ENCODE measurements at regions not wholly inside any gene's neighbourhood (a gene's known extent, or its start where the extent isn't known, plus 50 kb on each side); places are given as distances from the start of the nearest gene placed in this dataset.

DNA sequence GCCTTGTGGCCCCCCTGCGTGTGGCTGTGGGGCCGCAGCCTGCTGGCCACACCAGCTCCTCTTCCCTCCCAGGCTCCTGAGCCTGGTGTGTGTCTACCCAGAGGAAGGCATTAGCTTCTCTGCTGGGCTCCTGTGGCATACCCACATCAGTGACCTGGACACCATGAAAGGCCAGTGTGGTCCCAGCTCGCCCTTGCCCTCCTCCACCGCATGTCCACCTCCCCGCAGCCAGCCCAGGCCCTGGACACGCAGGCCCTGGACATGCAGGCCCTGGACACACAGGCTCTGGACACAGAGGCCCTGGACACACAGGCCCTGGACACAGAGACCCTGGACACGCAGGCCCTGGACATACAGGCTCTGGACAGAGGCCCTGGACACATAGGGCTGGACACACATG is 153.4 kb upstream of the PPP1R26 start:
- no peak for DNase-seq

- DNase-seq, result no peak
These were observed 152.9 kb upstream of the PPP1R26 start for GRCh38 chr9:135326633-135327152.

DNA sequence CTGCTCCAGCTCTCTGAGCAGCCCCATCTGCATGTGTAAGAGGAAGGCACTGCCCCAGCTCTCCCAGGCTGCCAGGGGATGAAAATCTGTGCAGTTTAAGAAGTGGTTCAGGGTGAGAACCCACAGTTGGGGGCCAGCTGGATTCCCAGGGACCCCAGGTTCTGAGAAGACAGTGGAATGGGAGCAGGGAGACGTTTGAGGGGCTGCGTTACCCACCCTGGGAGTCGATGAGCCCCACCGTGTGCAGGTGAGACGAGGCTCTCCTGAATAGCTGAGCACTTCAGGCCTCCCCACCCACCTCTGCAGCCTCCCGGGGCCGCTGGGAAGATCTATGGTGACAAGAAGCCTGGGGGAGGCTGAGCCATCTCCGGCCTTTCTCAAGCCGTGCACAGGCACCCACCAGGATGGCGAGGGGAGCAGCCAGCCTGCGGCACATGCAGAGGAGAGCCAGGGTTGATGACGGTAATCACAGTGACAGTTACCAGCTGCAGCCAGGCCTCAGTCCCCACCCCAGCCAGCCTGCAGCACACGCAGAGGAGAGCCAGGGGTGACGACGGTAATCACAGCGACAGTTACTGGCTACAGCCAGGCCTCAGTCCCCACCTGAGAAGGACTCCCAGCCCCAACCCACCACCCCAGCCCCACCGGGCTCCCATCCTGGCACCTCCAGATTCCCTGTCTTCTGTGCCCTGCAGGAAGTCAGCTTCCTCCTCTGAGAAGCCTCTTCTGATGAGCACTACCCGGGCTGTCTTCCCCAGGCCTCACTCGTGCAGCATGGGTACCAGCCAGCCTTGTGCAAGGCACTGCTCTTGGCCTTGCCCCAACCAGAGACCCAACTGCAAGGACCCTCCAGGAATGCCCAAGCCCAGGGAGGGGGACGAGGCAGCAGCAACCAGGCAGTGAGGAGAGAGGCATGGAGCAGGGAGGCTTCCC is 150.8 kb upstream of the PPP1R26 start:
- DNase-seq, result no peak

DNA sequence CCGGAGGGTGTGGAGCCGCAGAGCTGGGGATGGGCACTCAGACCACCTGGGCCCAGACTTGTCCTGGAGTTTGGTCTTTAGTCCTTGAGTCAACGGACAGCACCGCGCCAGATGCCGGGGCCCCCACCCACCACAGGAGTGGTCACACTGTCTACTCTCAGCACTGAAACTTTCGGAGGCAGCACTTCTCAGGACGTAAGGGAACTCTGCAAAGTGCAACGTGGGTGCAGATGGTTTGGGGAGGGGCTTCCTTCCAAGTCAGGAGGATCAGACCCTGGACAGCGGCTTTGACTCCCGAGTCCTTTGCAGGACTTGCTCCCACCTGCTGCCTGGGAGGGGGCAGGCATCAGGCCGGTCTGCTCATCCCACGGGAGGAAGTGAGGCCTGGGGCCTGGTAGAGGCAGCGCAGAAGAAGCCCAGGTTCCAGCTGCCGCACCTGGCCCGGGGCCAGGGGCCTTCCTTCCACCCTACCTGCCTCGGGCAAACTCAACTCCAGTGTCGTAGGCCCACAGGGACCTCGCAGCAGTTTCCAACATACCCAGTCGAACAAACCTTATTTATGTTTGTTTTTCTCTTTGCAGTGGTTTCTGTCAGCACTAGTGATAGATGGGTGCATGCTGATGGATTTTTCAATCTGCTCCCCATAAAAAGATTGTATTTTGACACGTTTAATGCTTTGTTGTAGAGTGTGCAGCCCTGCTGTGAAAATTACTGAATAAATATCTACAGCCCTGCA is 149.8 kb upstream of the PPP1R26 start:
- DNase-seq, result no peak

DNA sequence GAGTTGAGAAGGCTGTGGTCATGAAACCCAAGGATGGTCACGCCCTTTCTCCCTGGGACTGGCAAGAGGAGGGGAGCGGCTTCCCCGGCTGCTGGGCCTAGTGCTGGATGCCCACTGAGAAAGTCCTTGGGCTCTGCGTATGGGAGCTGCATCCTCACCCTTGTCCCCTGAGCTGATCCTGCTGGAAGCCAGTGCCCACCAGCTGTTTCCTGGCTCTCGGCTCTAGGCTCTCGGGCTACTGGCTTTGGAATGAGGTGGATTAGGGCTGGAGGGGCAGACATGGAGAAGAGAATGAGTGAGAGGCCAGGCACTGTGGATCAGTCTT is 149.3 kb upstream of the PPP1R26 start:
- no peak for DNase-seq

- no peak for DNase-seq
These were observed 148.6 kb upstream of the PPP1R26 start for GRCh38 chr9:135330685-135331590.

DNA sequence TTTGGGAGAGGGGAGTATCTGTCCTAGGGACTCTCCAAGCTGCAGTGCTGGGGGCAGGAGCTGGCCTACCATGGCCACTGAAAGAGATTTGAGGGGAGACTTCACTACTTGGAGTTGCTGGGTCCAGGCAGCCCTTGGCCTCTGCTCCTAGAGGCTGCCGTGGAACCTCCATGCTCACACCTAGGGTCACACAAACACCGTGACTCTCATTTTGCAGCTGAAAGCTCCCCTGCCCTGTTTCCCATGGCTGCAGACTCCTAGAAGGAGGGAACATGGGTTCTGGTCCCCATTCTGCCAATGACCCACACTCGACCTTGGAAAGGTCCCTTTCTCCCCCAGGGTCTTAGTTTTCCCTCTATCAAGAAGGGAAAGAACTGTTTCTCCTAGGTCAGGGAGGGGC is 147.1 kb upstream of the PPP1R26 start:
- DNase-seq, result no peak

DNA sequence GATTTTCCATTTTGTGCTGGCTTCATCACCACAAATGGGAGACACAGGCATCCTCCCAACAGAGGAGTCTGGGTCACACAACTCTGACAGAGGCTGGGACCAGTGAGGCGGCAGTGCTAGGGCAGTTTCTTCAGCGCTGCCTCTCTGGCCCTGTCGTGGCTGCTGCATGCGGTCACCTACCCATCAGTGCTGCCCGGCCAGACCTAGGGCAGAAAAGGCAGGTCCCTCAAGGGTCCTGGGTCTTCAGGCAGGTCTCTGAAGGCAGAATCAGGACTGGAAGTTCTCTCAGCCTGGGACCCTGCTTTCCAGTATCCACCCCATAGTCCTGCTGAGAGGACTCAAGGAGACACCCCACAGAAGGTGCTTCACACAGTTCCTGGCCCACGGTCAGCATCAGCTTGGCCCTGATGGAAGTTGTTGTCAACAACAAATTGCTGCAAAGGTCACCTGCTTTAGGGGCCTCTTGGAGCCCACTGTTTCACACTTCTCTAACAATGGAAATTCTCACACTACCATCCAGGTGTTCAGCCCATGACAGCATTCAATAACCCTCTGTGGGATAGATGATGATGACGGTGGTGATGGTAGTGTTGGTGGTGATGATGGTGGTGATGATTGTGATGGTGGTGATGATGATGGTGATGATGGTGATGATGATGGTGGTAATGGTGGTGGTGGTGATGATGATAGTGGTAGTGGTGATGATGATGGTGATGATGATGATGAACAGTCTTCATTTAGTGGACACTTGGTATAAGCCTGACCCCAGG is 146.4 kb upstream of the PPP1R26 start:
- DNase-seq, result no peak

DNA sequence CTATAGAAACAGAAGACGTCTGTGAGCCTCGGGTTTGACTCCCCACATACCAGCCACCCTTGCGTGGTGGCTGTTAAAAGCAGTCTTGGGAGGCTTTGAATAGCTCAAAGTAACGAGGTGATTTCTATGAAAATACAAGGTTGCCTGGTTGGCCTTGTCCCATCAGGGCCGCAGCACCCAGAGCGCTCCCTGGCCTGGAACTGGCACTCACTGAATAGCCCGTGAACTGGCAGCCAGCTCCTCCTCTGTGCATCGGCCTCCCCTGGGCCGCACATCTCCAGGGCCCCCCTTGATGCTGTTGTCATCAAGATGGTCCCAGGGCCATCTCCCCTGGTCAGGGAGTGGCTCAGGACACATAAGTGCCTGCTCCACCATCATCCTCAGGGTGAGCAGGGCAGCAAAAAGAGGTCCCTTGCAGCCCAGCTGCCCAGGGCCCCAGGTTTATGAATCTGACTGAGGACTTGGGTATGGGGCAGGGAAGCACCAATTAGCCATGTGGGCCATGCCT is 144.6 kb upstream of the PPP1R26 start:
- no peak for DNase-seq

GRCh38 chr9:135335691-135336181 is 143.8 kb upstream of the PPP1R26 start:
- no peak for DNase-seq

DNA sequence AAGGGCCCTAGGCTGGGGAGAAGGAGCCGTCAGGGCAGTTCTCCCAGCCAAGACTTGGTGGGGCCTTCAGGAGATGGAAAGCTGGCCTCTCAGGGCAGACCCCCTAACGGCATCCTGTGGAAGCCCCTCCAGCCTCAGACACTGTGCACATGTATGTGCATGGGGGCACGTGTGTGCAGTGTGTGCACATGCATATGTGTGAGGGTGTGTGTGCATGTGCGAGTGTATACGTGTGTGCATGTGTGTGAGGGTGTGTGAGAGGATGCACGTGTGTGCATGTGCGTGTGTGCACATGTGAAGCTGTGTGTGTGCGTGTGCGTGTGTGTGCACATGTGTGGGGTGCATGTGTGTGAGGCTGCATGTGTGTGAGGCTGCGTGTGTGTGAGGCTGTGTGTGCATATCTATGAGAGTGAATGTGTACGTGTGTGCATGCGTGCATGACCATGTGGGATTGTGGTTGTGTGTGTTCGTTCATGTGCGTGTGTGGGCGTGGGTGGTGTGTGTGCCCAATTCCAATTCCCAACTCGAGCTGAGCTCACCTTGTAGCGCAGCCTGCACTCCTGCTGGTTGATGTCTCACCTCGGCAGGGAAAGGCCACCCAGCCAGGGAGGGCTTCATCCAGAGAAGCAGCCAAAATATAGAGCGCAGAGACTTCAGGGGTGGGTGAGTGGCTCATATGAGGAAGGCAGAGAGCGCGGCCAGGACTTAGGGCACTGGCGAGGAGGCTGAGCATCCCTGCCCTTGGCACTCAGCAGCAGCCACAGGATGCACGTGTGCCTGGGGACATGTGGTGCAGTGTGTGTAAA is 142.7 kb upstream of the PPP1R26 start:
- DNase-seq, result no peak

DNA sequence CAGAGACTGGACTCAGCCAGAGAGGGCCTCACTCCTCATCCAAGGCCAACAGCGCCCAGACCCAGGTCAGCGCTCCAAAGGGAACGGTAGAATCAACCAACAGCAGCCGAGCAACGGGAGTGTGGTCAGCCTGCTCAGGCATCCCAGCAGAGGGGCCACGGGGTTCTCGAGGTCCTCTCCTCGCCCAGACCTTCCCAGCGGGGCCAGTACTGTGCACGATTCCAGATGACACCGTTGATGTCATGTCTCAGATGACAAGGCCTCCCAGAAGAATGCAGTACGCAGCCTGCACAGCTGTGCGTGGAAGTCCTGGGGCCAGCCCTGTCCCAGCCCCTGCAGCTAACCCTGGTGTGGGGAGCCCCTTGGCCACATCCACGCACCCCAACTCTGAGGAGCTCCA is 141.0 kb upstream of the PPP1R26 start:
- no peak for DNase-seq

DNA sequence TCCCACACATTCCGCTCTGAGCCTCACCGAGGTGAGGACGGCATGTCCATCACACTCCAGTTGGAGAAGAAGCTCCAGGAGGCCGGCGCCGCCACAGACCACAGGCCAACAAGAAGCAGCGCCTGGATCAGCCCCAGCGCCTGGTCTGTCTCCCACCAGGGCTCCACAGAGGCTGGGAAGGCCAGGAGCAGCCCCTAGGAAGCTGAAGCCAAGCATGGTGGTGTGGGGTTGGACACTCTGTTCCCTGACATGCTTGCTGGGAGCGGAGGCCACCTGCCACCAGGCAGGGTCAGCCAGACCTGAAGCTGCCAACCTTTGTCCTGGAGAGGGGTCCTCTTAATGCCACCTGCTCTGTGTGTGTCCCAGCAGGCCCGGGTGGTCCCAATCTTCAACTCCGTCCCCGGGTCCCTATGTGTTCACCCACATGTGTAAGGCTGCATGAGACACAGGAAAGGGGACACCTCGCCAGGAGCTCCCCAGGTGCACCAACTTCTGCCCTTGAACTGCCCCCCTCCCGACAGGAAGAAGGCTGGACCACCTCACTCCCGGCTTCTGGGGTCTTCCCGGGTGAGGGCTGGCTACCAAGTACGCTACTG is 140.1 kb upstream of the PPP1R26 start:
- DNase-seq, result no peak

DNA sequence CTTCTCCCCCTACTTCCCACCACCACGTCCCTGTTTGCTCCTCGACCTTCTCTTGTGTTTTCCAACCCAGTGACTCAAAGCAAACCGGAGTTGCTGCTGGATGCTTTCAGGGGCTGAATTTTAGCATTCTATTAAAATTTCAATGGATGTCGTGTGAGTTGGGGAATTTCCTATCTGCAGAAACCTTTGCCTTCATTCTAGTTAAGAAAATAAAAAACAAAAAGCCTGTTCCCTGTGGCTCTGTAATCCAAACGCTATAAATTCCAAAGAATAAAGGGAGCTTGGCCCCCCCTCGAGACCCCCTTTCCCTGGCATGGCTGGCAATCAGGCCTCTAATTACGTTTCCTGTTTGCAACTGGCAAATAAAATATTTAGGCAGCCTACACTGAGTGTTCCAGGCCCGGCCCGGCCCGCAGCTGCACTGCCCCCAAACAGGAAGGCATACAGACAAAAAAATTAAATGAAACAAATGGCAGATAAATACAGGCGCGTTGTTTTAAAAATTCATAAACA is 139.4 kb upstream of the PPP1R26 start:
- no peak for DNase-seq

DNA sequence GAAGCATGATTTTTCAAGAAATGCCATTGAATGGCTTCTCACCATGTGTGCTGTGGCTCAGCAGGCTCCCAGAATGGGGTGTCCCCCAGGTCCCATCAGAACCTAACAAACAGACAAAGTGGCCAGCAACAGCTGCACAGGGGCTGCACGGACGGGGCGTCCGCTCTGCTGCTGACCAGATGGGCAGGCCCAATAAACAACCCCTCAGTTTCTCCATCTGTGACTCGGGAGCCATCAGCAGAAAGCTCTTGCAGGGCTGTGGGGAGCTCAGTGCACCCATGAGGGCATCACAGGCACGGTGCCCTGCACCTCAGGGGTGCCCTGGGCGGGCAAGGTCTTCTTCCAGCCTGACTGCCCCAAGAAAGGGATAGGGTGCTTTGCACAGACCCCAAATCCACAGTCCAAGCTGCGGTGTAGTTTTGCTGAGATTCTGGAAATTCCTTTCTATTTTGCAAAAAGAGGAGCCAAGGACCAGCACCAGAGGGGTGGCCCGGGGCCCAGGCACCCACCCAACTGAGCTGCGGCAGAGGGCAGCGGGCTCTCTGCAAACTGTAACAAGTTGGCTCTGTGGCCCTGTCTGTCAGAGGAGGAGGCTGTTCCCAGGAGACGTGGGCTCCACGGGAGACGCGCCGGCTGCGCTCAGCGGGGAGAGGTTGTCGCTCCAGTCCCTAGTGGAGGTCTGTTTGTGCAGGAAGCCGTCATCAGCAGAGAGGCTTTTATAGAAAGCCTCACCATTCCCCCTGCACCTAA is 138.7 kb upstream of the PPP1R26 start:
- DNase-seq, result no peak

- DNase-seq, result no peak
These were observed 137.9 kb upstream of the PPP1R26 start for GRCh38 chr9:135341612-135342169.

DNA sequence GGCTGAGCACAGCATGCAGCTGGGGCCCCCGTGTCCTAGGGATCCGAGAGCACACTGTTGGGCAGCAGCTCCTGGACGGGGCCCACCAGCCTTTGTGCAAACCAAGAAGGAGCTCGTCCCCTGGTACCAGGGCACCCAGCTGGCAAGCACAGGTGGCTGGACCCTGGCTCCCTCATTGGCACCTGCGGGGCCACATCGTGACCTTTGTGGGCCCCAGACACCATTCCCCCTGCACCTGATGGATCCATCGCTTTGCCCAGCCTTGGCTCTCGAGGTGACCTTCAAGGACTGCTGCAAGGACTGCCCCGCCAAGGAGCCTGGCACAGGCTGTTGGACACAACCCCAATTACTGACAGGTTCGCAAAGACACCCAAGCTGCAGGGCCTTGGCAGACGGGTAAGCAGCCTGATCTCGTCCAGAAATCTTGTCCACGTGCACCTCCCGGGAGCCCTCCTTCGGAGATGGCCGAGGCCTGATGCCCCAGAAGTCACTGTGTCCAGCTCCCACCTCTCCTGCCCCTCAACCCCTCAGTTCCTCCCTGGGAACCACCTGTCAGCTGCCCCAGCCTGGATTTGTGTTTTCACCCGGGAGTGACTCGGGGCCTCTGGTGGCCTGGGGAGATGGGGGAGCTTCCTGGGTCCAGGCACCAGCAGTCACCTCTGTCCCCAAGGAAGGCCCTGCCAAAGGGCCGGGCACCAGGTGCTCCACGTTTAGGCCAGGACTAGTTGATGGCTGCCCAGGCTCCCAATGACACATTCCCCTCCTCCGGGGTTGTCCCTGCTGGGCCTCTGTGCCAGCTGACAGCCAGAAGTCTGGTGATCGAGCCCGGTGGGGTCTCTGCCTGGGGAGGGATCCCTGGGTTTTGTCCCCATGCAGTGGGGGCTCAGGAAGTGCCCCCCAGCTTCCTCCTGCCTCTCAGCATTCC is 137.1 kb upstream of the PPP1R26 start:
- no peak for DNase-seq

DNA sequence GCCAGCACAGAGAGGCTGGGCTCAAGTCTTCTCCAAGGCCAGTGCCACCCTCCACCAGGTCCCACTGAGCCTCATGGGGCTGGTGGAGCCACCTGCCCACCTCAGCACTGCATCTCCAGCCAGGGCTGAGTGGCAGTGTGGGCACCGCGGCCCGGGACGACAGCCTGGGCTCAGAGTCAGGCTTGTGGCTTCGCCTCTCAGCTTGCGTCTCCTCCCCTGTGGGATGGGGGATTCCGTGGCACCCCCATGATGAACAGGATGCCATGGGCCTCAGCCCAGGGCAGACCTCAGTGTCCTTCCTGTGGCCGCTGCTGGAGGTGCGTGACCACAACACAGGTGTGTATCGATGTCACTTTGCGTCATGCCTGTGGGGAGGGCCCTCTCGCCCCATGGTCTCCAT is 136.4 kb upstream of the PPP1R26 start:
- DNase-seq, result no peak

Measured in activated naive CD4-positive, alpha-beta T cell treated with Interleukin-2 at 50 U/mL for 16 hours (primary cell).